Upper lobe of left lung (tissue), 4 donors: ENCODE measurements at regions not wholly inside any gene's neighbourhood (a gene's known extent, or its start where the extent isn't known, plus 50 kb on each side); places are given as distances from the start of the nearest gene placed in this dataset.

Experiments
- CTCF ChIP-seq, 6 experiments: fragments of 450-650 bp in 4 of 6; fragments of 200-600 bp in 2 of 6; sonication (generic) in 2 of 6; IDR thresholded peaks; one replicate each; pipeline ENCODE4 v1.5.1; 2016 to 2019; ENCODE audit warnings: antibody characterized with exemption in 6 of 6
- POLR2A ChIP-seq, 4 donors: fragments of 450-650 bp; IDR thresholded peaks; one replicate each; pipeline ENCODE4 v1.5.1; 2016 to 2017; ENCODE audit warnings: antibody characterized with exemption in 4 of 4, mild to moderate bottlenecking in 2 of 4
- POLR2AphosphoS5 ChIP-seq, 2 donors: sonication (generic); formaldehyde crosslinking; IDR thresholded peaks; one replicate each; pipeline ENCODE4 v1.5.1; 2017; ENCODE audit warnings: antibody characterized with exemption in 2 of 2

GRCh38 chr3:40739971-40740370 is 215.2 kb downstream of the ZNF621 start:
- no peak for TF ChIP-seq CTCF (IDR thresholded peaks at IDR 0.05)
- TF ChIP-seq POLR2A (IDR thresholded peaks at IDR 0.05) = no peak
- no peak for TF ChIP-seq POLR2AphosphoS5 (IDR thresholded peaks at IDR 0.05)
